Stimulated activated CD4-positive, alpha-beta T cell treated with anti-CD3 and anti-CD28 coated beads, Interleukin-4, amount 100 ng/mL, for 48 hours (primary cell): ENCODE measurements at regions not wholly inside any gene's neighbourhood (a gene's known extent, or its start where the extent isn't known, plus 50 kb on each side); places are given as distances from the start of the nearest gene placed in this dataset.
A peak's percentile ranks its signal among the peaks of the same experiment; 100 is the strongest.
"Not testable (repeated sequence)": the region's sequence is repeated elsewhere in the genome, so short reads cannot be mapped to it uniquely, and the experiment has no call there.

Experiments used
- DNase-seq, 2 donors: peaks; one replicate each; pipeline ENCODE4 v3.0.0-alpha.2; 2020; ENCODE audit warnings: low read depth in 2 of 2

DNA sequence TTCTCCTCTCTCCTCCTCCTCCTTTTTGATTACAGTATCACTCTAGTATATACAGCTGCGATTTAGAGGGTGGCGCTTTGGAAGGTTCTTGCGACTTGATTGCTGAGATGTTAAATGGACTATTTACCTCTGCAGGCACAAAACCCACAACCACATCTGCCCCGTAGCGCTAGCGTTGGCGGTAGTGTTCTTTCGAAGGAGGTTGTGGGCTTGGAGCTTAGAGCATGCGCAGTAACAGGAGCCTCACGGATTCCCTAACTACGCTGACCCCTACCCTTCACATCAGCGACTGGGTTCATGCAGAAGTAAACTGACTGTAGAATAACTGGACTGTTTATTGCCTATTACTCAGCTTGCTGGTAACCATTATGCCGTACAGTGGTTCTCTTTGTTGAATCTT, 58.0 kb downstream of the CGGBP1 start:
- no peak for DNase-seq

DNA sequence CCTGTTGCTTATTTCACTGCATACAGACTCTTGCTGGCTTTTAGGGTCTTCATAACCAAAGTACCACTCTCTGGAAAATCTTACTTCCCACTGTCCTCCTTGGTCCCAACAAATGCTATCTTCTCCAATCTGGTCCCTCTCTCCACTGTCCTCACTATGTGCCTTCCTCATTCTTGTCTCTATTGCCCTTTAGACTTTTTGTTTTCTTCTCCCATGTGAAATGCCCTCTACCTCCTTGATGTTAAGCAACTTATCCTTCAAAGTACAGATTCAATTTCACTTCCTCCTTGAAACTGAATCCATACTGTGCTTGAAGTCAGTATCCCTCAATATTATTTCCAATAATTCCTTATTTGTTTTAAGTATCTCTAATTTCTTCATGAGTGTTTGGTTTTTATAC, 60.8 kb downstream of the CGGBP1 start:
- no peak for DNase-seq

DNA sequence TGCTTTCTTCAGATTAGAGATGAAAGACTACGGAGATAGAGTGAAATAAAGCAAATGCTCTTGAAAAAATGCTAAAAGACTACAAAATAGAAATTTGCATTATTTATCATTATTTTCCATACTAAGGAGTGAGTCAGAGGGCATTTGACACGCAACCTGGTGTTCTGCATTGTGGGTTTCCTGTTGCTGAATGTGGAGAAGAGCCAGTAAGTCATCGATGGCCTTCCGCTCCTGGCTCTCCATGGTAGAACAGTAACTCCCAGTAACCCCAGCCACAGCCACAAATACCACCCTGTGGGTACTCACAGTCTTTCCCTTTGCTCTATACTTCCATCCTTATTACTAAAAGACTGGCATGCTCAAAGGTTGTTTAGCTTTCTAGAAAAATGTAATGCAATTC, 61.5 kb downstream of the CGGBP1 start:
- peak; percentile 8 to 30 for DNase-seq

DNA sequence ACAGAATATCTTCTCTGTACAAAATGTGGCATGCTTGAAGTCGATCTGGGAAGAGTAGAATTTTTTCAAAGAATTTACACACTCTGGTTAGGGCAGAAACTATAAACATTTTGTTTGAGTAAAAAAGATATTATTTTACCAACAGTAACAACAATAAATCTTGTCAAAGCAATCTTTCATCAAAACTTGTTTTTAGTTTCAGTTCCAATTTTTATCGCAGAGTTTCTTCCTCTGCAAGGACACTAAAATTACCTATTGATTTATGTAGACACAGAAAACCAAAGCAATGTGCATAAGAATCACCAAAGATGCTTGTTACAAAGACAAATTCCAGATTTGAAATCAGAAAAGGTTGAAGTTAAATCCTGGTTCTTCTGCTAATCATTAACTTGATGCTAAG, 61.9 kb downstream of the CGGBP1 start:
- no peak for DNase-seq

DNA sequence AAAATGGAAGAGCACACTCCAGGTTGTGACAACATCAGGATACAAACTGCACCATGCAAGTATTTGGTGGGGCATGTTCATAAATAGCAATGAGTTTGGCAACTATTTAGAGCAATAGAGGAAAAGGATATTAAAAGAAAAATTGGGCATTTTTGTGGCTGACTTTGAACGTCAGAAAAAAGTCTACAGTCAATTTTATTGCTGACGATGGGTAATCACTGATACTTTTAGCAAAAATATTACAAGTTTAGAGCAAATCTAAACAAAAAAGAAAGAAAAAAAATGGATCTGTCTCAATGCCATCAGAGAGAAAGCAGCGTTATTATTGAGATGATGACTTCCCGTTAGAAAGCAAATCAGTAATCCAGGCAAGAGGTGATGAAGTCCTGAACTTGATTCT, 65.2 kb downstream of the CGGBP1 start:
- DNase-seq: no peak

DNA sequence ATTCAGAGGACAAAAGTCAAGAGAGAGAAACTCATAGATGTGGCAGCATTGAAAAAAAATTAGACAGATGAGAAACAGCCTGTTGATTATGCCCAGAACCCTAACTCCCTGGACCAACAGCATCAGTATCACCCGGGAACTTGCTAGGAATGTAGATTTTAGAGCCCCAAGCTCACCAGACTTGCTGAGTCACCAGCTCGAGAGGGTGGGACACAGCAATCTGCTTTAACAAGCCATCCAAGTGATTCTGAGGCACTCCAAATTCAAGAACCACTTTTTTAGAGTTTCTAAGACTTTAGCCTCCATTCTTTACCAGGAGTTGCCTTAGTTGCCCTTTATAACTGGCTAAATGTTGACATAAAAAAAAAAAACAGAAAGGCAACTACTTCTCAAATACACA, 70.9 kb downstream of the CGGBP1 start:
- DNase-seq: no peak

DNA sequence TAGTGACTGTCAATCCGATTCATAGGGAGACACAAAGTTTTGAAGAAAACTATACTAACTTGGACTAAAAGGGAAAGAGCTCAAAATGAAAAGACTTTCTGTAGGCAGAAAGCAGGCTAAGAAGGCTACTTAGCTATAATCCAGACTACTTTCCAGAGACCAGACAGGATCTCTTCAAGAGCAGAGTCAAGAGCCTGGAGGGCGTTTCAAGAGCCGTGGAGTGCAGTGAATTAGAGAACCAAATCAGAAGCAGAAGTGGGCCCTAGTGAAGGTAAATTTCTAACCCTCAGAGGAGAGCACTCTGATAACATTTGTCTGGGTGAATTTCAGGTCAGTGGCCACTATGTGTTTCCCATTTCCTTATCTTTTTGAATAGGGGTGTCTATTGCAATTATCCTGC, 76.4 kb downstream of the CGGBP1 start:
- no peak for DNase-seq

DNA sequence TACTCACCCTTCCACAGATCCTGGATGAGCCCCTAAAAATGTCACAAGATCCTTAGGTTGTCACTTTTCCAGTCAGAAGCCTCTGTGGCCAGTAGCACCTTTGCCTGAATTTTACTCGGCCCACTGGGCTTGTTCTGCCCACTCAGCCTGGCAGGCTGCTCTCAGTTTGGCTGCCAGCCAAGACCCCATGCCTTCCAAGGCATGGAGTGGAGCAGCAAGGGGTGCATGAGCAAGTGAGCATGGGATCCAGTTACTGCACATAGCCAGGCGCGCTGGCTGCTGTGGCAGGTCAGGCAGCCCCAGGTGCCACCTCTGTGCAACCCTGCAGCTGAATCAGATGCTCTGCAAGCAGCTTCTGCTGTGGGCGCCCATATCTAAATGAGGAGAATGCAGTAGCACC, 79.3 kb downstream of the CGGBP1 start:
- no peak for DNase-seq

DNA sequence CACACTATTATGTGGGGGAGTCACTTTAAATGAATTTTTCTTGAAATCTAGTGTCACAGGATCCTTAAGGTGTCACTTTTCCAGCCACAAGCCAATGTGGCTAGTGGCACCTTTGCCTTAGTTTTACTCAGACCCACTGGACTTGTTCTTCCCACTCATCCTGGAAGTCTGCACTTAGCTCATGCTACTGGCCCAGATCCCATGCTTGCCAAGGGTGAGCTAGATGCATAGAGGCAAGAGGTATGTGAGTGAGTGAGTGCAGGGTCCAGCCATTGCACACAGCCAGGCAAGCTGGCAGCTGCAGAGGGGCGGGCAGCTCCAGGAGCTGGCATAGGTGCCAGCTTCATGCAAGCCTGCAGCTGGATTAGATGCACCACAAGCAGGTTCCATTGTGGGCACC, 81.0 kb downstream of the CGGBP1 start:
- no peak for DNase-seq

DNA sequence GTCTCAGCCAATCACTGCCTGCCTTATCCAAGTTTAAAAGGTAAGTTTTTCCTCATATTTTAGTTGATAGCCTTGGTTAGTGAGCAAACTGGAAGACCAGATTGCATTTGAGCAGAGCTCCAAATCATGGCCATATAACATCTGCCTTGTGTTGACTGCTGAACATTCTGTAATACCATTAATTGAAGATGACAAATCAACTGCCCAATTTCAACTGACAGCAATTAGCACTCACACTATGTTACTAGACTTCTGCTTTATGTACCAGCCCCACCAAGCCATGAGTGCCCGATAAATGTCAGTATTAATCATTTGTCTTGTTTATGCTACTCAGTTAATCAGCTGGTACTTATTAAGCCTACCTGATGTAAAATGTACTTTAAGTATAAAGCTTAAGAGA, 83.1 kb downstream of the CGGBP1 start:
- no peak for DNase-seq

DNA sequence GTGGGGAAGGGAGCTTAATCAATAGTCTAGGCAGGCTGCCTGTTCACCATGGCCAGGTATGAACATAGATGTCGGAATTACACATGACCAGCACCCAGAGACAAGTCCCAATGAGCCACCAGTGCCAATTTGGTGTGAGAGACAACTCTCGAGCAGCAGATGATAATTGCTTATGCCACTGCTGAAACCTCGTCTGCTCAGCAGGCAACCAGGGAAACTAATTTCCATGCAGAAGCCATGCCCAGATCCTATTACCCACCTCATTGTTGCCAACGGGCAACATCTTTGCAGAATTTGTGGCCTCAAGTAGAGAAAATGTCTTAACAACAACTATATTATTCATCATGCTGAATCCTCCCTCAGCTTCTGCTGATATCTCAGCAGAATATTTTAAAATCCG, 84.9 kb downstream of the CGGBP1 start:
- no peak for DNase-seq

DNA sequence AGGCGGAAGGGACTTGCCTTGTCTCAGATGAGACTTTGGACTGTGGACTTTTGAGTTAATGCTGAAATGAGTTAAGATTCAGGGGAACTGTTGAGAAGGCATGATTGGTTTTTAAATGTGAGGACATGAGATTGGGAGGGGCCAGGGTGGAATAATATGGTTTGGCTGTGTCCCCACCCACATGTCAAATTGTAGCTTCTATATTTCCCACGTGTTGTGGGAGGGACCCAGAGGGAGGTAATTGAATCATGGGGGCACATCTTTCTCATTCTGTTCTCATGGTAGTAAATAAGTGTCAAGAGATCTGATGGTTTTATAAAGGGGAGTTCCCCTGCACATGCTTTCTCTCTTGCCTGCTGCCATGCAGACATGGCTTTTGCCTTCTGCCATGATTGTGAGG, 89.2 kb downstream of the CGGBP1 start:
- no peak for DNase-seq

DNA sequence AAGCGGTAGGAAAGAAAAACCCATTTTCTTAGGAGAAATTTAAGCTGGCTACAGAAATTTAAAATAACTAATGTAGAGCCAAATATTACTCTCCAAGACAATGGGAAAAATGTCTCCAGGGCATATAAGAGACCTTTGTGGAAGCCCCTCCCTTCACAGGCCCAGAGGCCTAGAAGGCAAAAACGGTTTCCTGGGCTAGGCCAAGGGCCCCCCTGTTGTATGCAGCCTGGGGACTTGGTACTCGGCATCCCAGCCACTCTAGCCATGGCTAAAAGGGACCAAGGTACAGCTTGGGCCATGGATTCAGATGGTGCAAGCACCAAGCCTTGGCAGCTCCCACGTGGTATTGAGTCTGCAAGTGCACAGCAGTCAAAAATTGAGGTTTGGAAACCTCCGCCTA, 90.1 kb downstream of the CGGBP1 start:
- DNase-seq: no peak

DNA sequence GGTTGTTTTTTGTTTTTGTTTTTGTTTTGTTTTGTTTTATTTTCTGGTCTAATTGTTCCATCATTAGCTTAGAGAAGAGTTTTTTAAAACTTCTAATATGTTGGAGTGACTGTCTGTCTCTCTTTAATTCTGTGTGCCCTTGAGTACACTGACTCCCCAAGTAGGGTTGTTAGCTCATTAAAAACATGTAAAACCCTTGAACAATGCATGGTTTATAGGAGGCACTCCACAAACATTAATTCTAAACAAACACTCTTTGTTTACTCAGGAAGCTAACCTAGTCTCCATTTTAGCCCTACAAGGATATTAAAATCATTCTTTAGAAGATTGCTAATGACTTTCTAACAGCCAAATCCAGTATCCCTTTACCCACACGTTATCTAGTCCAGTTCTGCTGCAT, 100.5 kb downstream of the CGGBP1 start:
- DNase-seq: no peak

DNA sequence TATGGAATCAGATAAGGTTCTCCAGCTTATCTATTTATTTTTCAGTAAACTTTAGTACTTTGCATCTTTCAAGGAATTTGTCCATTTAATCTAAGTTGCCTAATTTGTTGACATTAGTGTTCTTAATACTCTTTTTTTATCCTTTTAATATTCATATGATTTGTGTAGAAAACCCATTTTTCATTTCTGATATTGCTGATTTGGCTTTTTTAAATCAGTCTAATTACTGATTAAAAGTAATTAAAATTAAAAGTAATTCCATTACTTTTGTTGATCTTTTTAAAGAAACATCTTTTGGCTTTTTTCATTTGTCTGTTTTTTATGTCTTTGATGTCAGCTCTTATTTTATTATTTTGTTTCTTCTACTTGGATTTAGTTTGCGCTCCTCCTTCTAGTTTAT, 101.2 kb downstream of the CGGBP1 start:
- DNase-seq: no peak

DNA sequence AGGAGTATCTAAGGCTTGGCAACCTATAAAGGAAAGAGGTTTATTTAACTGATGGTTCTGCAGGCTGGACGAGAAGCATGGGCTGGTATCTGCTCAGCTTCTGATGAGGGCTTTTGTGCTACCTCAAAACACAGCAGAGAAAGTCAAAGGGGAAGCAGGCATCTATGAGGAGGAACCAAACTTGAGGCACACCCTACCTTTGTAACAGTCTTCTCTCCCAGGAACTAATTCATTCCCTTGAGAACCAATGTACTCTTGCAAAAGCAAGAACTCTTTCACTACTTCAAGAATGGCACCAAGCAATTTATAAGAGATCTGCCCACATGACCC, 109.0 kb downstream of the CGGBP1 start:
- no peak for DNase-seq

DNA sequence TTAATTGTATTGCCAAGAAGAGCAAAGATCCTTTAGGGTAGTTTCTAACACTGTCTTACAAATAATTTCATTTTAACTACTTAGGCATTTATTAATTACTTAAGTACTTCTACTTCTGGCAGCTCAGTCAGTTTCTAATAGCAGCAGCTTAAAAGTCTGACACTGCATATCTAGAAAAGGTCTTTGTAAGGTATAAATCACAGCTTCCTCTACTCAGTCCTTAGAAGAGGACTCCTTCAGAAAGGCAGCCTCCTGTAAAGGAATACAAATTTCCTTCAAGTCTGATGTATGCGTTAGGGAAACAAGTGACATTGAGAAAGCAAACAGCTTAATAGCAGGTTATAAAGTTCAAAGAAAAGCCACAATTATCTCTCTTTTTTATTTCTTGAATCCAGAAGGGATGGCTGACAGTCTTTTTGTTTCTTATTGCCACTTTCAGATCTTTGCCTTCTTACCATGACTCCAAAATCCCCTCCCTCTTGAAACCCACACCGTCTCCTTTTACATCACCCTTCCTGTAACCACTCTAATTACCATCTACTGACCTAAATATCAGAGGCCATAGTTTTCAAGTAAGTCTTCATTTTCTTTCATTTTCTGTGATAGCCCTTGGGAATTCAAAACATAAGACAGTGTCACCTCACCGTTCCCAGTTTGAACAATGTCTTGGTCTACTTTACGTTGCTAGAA, 109.5 kb downstream of the CGGBP1 start:
- DNase-seq: no peak

DNA sequence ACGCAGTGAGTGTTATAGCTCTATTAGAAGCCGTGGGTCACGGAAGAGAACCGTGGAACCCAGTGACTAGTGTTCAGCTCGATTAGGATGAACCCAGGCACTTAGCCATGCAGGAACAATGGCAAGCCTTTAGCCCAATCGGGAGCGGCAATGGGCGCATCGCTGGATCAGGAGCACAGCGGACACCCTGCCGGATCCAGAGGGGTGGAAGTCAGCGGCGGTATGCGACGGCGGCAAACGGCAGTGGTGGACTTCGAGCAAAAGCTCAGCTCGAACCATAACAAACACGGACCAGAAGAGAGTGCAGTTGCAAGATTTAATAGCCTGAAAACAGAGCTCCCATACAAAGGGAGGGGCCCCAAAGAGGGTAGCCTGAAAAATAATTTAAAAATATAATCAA, 112.8 kb downstream of the CGGBP1 start:
- DNase-seq: not testable (repeated sequence)

DNA sequence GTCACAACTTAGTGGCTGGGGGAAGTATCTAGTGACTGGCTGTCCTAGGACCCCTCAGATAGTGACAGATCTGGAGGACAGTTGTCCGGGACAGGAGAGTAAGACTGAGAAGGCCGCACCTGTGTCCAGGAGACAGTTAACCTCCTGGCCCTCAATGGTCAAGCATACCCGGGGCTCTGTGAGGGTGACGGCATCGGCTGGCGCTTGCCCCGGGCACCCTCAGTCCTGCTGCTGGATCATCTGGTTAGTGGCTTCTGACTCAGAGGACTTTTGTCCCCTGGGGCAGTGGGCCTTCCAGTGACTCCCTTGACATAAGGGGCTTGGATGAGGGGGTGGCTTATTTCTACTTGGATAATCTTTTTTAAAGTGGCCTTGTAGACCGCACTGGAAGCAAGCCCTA, 116.5 kb downstream of the CGGBP1 start:
- DNase-seq: not testable (repeated sequence)

DNA sequence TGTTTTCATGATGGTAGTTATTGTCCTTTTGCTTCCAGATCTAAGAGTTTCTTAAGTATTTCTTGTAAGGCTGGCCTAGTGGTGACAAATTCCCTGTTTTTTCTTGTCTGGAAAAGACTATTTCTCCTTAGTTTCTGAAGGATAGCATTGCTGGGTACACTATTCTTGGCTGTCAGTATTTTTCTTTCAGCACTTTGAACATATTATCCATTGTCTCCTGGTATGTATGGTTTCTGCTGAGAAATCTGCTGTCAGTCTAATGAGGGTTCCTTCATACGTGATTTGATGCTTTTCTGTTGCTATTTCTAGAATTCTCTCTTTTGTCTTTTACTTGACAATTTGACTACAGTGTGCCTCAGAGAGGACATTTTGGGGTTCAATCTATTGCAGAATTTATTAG, 134.3 kb downstream of the CGGBP1 start:
- DNase-seq: no peak

DNA sequence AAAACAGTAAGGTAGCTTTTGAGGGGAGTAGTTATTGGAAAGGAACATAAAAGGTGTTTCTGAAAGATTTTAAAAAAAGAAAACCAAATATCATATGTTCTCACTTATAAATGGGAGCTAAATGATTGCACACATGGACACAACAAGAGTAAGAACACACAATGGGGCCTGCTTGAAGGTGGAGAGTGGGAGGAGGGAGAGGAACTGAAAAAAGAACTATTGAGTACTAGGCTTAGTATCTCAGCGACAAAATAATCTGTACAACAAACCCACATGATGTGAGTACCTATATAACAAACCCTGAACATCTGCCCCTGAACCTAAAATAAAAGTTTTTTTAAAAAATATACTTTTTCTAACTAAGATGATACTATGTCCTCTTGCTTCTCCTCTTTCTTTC, 138.3 kb downstream of the CGGBP1 start:
- no peak for DNase-seq

DNA sequence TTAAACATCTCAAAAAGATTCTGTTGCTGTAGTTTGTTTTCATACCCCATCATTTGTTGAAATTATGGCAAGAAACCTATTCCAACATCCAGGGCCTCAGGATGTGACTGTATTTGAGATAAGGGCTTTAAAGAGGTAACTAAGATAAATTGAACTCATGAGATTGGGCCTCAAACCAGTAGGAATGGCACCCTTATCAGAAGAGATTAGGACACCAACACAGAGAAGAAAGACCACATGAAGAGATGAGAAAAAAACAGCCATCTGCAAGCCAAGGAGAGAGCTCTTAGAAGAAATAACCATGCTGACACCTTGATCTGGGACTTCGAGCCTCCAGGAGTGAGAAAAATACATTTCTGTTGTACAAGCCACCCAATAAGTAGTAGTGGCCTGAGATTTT, 157.7 kb downstream of the CGGBP1 start:
- no peak for DNase-seq

DNA sequence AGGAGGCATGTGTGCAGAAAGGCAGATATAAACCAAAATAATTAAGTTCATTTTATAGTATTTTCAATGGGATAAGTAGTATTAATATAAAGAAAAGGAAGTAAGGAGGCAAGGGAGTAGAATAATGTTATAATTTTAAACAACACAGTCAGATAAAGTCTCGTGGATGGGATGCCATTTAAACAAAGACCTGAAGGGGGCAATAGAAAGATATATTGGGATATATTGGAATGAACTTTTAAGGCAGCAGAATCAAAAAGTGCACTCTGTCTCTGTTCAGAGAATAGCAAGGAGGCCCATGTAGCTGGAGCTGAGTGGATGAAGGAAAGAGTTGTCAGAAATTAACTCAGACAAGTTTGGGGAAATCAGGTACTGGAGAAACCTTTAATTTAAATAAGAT, 158.7 kb downstream of the CGGBP1 start:
- no peak for DNase-seq

DNA sequence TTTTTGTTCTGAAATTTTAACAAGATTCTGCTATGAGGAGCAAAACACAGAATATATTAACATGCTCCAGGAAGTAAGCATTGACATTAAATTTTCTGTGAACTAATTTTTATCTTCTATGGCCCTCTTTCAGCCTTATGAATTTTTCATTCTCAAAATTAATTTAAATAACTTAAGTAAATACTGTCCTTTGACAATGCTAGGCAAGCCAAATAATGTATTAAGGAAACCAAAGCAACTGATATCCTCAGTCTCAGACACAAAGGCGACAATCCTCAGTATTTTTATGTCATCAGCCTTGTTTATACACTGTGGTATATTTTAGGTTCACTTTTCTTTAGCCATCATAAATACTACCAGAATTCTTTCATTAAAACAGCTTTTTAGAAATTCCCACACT, 159.8 kb downstream of the CGGBP1 start:
- no peak for DNase-seq

DNA sequence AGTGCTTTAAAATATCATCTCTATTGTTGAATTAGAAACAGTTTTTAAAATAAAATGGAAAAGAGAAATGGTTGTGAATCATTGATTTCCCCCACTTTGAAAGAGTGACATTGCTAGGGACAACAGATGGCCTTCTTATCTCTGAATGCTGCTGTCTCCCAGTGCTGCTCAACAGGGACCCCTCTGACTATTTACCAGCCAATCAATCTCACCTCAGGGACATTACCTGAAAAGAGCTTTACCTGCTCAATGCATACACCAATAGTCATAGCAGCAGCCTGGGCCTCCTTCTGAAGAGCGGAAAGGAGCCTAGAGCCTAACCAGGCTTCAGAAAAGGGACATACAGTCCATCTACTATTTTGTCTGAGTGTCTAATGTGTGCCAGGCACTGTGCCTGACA, 162.8 kb downstream of the CGGBP1 start:
- no peak for DNase-seq
